ENCODE measurements at regions not wholly inside any gene's neighbourhood (a gene's known extent, or its start where the extent isn't known, plus 50 kb on each side); places are given as distances from the start of the nearest gene placed in this dataset.

DNA sequence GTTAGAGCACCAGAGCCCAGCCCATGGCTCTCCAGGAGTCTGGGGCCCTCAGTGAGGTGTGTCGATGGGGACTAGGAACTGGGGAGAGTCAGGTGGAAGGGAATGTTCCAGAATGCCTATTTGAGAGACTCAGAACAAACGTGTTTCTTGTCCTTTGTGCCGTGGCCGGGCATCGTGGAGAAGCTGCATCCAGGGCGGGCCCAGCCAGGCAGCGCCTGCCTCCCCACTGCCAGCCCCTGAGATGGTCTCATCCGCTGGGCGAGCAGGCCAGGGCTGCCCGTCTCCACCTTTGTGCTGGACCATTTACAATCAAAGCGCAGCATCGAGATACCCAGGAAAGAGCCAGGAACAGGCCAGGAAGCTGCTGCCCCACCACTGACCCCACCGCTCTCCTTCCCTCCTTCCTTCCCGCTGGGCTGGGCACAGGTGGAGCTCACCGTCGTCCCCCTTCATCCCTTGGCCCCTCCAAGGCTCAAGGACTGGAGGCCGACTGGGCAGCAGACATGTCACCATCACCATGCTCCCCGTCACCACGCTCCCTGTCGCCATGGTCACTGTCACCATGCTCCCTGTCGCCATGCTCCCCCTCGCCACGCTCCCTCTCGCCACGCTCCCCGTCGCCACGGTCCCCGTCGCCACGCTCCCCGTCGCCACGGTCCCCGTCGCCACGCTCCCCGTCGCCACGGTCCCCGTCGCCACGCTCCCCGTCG, 71.1 kb upstream of the ADGRA1 start:
- no peak for DNase-seq (ENCODE audit: low read depth in 1 of 2, low spot score in 1 of 2)
- H3K27ac ChIP-seq (replicated peaks) = no peak overlapping the region
- no peaks in the 10 kb centered on the region for H3K27me3 ChIP-seq (ENCODE audit: insufficient read depth, poor library complexity, severe bottlenecking)
- no peak overlapping the region for H3K4me3 ChIP-seq (replicated peaks; ENCODE audit: insufficient read depth, low read length)
- TF ChIP-seq SPI1 (IDR thresholded peaks at IDR 0.05; ENCODE audit: borderline replicate concordance, low read depth) (no peak), GABPA (IDR thresholded peaks at IDR 0.05; ENCODE audit: low read depth) (no peak), POLR2AphosphoS5 (IDR thresholded peaks at IDR 0.05; ENCODE audit: low read depth) (no peak)
- TF ChIP-seq, protein P1, sequence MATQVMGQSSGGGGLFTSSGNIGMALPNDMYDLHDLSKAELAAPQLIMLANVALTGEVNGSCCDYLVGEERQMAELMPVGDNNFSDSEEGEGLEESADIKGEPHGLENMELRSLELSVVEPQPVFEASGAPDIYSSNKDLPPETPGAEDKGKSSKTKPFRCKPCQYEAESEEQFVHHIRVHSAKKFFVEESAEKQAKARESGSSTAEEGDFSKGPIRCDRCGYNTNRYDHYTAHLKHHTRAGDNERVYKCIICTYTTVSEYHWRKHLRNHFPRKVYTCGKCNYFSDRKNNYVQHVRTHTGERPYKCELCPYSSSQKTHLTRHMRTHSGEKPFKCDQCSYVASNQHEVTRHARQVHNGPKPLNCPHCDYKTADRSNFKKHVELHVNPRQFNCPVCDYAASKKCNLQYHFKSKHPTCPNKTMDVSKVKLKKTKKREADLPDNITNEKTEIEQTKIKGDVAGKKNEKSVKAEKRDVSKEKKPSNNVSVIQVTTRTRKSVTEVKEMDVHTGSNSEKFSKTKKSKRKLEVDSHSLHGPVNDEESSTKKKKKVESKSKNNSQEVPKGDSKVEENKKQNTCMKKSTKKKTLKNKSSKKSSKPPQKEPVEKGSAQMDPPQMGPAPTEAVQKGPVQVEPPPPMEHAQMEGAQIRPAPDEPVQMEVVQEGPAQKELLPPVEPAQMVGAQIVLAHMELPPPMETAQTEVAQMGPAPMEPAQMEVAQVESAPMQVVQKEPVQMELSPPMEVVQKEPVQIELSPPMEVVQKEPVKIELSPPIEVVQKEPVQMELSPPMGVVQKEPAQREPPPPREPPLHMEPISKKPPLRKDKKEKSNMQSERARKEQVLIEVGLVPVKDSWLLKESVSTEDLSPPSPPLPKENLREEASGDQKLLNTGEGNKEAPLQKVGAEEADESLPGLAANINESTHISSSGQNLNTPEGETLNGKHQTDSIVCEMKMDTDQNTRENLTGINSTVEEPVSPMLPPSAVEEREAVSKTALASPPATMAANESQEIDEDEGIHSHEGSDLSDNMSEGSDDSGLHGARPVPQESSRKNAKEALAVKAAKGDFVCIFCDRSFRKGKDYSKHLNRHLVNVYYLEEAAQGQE (IDR thresholded peaks at IDR 0.05; ENCODE audit: insufficient replicate concordance, low read depth) = no peak
- TF ChIP-seq, protein P2, sequence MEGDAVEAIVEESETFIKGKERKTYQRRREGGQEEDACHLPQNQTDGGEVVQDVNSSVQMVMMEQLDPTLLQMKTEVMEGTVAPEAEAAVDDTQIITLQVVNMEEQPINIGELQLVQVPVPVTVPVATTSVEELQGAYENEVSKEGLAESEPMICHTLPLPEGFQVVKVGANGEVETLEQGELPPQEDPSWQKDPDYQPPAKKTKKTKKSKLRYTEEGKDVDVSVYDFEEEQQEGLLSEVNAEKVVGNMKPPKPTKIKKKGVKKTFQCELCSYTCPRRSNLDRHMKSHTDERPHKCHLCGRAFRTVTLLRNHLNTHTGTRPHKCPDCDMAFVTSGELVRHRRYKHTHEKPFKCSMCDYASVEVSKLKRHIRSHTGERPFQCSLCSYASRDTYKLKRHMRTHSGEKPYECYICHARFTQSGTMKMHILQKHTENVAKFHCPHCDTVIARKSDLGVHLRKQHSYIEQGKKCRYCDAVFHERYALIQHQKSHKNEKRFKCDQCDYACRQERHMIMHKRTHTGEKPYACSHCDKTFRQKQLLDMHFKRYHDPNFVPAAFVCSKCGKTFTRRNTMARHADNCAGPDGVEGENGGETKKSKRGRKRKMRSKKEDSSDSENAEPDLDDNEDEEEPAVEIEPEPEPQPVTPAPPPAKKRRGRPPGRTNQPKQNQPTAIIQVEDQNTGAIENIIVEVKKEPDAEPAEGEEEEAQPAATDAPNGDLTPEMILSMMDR (IDR thresholded peaks at IDR 0.05; ENCODE audit: insufficient read depth, low read length) = no peak

DNA sequence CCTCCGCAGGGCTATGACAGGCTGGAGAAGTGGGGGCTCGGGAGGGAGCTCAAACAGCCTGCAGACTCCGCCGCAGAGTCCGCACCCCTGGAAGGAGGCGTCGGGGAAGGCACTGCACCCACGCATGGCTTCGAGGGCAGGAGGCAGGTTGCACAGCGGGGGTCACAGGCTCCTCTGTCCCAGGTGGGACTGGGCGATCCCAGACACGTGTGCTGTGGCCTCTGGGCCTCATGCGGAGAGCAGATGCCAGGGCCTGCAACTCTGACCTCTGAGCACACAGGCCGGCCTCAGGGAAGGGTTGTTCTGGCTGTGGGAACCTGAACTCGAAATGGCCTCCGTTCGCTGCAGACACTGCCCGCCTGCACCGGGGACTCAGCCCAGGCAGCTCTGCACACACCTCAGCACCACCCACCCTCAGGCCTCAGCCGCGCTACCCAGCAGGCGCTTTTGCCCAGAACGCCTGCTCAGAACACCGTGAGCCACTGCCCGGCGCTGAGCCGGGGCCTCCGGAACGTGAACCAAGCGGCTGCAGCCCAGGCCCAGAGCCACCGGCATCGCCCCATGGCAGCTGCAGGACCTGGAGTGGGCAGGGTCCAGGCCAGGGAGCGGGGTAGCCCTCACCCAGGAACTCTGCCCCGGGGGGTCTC, 71.8 kb upstream of the ADGRA1 start:
- no peaks in the 10 kb centered on the region for H3K27me3 ChIP-seq (ENCODE audit: insufficient read depth, poor library complexity, severe bottlenecking)
- no peak overlapping the region for H3K4me3 ChIP-seq (replicated peaks; ENCODE audit: insufficient read depth, low read length)
- no peak for DNase-seq (ENCODE audit: low read depth in 1 of 2, low spot score in 1 of 2)
- no peak overlapping the region for H3K27ac ChIP-seq (replicated peaks)
- no peak for TF ChIP-seq GABPA (IDR thresholded peaks at IDR 0.05; ENCODE audit: low read depth)
- no peak for TF ChIP-seq POLR2AphosphoS5 (IDR thresholded peaks at IDR 0.05; ENCODE audit: low read depth)
- TF ChIP-seq, protein P2 (IDR thresholded peaks at IDR 0.05; ENCODE audit: insufficient read depth, low read length) = no peak
- TF ChIP-seq, protein P1 (IDR thresholded peaks at IDR 0.05; ENCODE audit: insufficient replicate concordance, low read depth) = no peak
- TF ChIP-seq SPI1 (IDR thresholded peaks at IDR 0.05; ENCODE audit: borderline replicate concordance, low read depth) = no peak

- no peak overlapping the region for H3K4me3 ChIP-seq (replicated peaks; ENCODE audit: insufficient read depth, low read length)
- no peak overlapping the region for H3K27ac ChIP-seq (replicated peaks)
- DNase-seq (ENCODE audit: low read depth in 1 of 2, low spot score in 1 of 2) = no peak
- H3K27me3 ChIP-seq (ENCODE audit: insufficient read depth, poor library complexity, severe bottlenecking) = no peaks in the 10 kb centered on the region
- no peak for TF ChIP-seq POLR2AphosphoS5 (IDR thresholded peaks at IDR 0.05; ENCODE audit: low read depth)
- no peak for TF ChIP-seq SPI1 (IDR thresholded peaks at IDR 0.05; ENCODE audit: borderline replicate concordance, low read depth)
- TF ChIP-seq, protein P2 (IDR thresholded peaks at IDR 0.05; ENCODE audit: insufficient read depth, low read length) = no peak
- TF ChIP-seq, protein P1 (IDR thresholded peaks at IDR 0.05; ENCODE audit: insufficient replicate concordance, low read depth) = no peak
- no peak for TF ChIP-seq GABPA (IDR thresholded peaks at IDR 0.05; ENCODE audit: low read depth)
These were observed 72.4 kb upstream of the ADGRA1 start for GRCh38 chr10:133015321-133015720.
